ENCODE measurements at regions not wholly inside any gene's neighbourhood (a gene's known extent, or its start where the extent isn't known, plus 50 kb on each side); places are given as distances from the start of the nearest gene placed in this dataset.
A peak's percentile ranks its signal among the peaks of the same experiment; 100 is the strongest.

DNA sequence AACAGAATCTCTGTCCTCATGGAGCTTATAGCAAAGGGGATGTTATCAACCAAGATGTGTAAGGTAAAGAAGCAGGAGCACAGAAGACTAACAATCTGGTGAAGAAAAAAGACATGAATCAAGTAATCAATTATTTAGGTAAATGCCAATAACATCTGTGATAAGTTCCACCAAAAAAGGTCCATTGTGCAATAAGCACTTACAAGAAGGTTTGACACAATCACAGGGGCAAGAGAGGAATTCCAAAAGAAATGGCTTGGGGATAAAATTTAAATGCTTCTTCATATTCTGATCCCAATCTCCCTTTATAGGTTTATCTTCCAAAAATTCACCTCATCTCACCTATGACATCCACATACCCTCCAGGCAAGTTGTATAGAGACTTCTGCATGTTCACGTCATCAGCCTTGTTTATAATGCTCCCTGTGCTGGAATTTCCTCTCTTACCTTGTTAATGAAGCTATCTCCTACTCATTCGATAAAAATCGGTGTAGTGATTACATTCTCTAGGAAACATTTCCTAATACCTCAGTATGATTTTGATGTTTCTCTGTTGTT, 53.6 kb upstream of the DPT start:
- no peak for DNase-seq

DNA sequence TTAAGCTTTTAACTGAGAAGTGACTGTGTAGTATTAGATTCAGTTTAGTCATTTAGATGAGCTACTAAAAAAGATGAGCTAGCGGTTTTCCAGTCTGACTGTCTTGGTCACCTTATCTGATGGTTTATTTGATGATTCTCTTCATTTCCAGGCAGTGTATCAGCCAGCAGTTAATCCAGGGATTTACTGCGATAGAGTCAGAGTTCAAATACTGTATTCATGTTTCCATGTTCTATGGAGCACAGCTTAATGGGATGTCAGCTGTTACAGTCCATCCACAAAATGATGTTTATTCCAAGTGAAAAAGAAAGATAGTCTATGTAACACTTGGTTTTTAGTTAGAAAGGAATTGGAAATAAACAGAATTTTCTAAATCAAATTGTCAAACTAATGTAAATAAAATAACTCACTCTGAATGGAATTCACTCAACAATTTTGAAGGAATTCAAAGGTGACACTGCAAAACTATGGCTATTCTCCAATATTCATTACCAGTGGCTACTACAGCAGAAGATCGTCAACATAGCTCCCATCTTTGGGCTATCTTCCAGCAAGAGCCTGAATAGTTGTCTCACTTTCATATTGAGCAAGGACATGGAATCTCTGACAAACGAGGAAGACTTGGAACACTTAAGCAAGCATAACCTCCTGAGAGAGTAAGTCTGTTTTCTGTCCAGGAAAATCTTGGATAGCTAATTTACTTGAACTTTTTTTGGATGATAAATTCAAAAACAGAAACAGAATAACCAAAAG, 54.6 kb upstream of the DPT start:
- no peak for DNase-seq

DNA sequence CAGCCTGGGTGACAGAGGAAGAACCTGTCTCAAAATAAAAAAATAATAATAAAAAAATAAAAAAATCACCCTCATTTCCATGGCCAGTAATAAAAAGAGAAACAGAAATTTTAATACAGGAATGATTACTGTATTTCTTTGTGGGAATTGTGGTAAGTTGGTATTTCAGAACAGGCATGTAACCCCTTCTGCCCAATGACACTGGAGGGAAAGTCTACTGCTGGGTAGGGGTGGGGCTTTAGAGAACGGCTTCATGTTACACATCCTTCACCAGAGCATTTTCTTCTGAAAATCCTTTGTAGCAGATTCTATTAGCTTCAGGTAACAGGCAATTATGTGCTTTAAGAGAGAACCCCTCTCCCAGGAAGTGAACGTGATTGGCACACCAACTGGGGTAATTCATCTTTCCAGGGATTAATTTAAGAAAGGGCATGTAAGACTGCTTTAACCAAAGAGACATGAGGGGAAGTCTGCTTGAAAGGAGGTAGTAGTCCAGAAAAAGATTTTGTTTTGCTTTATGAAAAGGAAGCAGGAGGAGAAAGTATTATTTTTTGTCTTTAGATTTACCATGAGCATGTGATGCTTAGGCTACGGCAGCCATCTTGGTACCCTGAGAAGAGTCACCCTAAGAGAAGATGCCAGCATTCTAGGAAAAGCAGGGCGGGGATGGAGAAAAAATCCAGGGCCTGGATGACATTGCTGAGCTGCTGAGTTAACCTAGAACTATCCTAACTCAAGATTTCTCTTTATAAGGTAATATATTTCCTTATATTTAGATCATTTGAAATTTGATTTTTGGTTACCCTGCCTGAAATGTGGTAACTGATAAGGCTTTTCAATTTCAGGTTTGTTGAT, 57.7 kb upstream of the DPT start:
- no peak for DNase-seq

DNA sequence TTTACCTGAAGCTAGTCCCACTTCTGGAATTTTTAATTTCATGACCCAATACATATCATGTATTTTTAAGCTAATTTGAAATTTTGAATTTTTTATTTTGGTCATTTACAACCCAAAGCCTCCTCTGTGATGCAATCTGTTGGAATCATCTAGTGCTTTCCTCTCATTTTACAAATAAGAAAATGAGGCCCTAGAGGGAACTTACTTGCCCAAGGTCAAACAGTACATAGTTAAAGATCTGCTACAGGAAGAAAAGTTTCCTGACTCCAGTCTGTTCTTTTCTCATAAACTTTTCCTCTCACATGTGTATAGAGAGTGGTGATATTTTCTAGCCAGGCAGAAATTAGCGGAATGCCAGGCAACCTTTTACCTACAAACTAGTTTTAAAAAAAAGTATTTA, 59.3 kb upstream of the DPT start:
- no peak for DNase-seq

DNA sequence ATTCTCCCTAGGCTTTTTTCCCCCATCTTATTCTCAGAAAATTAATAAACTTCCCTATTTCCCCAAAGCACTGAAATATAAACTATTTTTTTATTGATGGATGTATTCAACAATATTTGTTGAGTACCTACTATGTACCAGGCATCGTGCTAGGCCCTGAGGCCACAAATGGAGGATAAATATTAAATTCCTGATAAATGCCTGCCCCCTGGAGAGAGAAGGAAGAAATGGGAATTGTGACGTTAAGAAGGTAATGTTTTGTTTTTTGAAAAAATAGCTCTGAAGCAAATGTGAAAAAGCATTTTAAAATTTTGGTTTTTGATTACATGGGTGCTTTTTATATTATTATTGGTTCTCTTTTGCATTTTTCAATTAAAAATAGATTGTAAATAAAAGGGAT, 60.5 kb upstream of the DPT start:
- no peak for DNase-seq

DNA sequence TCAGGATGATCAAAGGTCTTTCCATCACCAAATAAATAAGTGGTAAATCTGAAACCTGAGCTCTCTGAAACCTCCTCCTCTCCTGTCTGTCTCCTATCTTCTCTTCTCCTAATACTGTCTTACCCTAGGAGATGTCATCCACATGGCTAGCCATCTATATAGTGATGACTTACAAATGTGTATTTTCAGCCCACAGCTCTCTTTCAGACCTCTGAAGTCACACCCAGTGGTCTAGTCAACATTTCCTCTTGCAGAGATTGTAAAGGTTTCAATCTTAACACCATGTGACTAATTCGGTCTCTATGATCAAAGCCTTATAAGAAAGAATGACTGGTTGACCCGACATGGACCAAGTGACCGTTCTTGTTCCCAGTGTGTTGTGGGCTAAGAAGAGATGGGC, 63.1 kb upstream of the DPT start:
- no peak for DNase-seq

DNA sequence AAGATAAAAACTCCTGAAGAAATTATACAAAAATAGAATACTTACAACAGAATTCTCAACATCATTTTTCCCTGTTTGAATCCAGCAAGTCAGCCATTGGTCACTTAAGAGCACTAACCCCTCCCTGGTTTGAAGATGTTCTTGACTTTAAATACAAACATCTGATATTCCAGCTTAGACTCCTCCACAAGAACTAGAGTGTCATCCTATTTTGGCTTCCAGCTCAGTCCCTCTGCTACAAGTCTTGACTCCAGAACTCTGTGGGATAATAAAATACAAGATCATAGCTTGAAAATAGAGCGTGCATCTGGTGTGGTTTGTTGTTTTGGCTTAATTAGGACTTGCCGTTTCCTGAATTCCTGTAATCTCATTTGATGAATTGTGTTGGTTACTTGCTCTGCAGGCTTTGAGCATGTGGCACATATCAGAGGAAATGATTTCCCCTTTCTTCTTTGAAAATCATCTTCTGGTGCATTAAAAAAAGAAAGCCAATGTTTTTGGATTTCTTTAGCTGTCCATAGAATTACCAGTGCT, 63.7 kb upstream of the DPT start:
- DNase-seq, result no peak

DNA sequence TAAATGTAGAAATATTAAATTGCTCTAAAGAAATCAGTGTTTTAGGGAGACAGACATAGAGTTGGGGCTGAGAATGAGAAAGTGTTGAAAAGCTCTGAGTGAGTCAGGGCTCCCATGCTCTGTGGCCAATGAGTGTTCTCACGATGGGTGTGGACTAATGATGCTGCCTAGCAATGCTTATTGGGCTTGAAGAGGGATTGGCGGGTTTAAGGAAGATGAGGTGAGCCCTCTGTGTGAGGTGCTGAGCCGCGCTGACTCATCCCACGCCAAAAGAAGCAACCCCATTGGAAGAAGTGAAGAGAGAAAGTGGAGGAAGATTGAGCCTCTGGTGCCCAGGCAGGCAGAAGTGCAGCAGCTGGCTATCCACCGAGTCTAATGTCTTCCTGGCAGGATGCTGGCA, 65.1 kb upstream of the DPT start:
- DNase-seq, result no peak

DNA sequence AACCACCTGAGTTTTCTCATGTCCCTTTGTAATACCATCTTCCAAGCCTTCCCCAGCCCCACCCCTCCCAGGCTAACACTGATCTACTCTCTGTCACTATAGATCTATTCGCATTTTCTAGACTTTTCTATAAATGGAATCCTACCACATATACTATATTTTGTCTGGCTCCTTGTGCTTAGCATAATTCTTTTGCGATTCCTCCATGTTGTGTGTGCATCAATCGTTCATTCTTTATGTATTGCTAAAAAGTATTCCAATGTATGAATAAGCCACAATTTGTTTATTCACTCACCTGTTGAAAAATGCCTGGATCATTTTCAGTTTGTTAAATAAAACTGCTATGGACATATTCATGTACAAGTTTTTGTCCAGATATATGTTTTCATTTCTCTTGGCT, 66.7 kb upstream of the DPT start:
- no peak for DNase-seq

DNA sequence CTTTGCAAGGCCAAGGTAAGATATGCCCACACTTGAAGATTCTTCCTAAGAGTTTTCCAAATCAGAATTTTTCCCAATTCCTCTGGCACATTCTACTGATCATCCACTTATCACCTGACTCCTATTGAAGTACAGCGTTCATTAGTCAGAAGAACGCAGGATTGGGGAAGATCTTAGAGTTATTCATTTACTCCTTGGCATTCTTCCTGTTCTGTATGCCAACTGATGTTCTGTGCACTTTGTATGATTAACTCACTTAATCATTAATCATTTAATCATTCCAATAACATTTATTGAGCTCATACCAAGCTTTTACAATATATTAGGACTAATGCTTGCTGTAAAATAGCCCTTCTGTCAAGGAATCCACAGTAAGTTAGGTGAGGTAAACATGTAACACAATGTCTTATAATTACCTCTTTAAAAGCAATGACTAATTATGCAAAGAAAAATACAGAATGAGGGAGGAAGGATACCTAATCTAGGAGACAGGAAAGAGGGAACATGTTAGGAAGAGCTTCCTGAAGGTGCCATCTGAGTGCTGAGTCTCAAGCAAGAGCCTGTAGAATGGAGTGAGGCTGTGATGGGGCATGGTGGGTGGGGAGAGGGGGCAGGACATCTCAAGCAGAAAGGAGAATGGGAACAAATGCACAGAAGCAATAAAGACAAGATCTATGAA, 71.1 kb upstream of the DPT start:
- DNase-seq, result no peak

DNA sequence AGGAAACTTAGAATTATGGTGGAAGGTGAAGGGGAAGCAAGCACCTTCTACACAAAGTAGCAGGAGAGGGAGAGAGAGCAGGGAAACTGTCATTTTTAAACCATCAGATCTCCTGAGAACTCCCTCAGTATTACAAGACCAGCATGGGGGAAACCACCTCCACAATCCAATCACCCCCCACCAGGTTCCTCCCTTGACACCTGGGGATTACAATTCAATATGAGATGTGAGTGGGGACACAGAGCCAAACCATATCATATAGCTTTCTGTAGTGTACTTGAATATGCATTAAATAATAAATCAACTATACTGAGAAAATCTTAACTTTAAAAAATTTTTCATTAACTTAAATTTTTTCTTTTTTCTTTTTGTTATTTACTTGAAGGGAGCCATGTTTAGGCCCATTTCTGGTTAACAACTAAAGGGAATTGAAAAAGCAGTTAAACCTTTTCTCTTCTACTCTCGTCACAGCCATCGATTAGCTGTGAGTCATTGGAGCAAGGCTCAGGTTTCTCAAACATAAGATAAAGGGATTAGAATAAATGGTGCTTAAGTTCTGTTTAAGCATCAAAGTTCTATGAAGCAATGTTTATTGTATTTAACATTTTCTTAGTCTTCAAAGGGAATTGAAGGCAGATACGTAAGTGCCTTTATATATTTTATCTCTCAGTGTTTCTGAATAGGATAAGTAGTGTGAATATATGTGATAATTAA, 72.2 kb upstream of the DPT start:
- no peak for DNase-seq

DNA sequence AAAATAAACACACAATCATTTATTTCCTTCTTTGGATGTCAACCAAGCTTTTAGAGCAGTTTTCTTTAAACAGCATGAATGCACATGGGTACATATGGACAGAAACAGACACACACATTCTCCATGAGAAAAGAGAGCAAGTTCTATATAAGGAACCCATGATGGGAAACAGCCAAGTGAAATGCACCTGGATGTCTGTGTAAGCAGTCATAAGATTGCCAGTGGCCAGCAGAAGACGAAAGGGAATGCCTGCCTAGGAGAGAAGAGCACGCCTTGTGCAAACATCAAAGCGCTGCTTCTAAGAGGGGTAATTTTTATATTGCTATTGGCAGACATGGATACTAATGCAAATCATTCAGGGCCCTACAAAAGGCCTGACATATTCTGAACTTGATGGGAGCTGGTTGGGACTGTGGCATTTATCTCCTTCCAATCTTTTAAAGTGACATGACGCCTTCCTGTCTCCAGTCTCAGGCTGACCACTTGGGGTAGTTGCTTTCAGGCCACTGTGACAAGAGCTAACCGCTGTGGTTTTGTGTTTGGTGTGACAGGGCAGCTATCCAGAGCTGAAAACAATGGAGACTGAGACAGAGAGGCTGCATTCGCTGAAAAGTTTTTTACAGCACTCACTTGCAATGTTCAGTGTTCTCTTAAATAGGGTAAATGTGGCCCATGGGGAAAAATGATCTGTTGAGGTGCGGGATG, 75.0 kb upstream of the DPT start:
- DNase-seq, result peak; percentile 61 to 77

DNA sequence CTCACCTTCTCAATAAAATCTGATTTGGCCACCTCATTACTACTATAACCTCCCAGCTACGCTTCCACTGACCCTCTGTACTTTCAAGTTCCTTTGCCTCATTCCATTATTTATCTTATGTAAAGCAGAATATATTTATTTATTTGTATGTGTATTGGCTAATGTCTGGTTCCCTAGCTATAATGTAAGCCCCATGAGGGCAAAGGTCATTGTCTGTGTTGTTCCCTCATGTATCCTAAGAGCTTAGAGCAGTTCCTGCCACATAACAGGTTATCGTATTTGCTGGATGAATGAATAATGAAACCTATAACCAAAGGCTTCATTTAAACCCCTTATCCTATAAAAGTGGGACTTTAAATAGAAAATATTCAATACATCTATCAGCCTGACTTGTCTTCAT, 77.9 kb upstream of the DPT start:
- no peak for DNase-seq

DNA sequence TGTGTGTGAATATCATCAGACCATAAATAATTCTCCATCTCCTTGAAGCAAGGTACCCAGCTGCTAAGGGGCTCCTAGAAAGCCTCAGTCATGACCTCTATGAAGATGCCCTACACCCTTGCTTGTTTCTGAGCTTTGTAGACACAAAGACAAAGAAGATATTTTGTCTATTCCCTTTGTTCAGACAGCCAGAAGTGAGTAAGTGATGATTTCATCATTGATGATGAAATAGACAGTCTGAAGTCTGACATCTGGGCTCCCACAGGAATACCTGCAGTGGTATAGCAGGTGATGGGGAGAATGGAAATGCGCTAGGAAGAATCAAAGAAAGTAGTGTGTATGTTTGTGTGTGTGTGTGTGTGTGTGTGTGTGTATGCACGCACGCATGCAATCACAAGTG, 82.2 kb upstream of the DPT start:
- DNase-seq, result no peak

DNA sequence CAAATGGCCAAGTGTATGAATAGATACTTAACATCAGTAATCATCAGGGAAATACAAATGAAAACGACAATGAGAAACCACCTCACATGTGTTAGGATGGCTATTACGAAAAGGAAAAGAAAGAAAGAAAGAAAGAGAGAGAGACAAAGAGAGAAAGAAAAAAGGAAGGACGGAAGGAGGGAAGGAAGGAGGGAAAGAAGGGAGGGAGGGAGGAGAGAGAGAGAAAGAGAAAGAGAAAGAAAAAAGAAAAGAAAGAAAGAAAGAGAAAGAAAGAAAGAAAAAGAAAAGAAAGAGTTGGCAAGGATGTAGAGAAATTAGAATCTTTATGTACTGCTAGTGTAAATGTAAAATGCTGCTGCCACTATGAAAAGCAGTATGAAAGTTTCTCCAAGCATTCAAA, 90.7 kb upstream of the DPT start:
- DNase-seq, result no peak

DNA sequence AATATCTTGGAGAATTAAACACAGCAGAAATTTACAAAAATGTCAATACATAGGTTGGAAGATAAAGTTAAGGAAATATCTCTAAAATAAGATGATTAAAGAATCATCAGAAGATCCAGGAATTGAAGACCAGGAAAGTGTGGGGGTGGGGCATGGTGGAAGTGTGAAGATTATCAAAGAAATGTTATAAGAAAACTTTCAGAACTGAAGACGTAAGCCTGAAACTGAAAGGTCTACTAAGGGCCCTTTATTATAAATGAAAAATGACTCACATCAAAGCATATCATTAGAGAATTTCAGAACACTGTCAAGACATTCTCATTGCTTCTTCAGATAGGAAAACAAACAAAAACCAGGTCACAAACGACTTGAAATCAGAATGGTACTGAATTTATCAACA, 92.4 kb upstream of the DPT start:
- no peak for DNase-seq

DNA sequence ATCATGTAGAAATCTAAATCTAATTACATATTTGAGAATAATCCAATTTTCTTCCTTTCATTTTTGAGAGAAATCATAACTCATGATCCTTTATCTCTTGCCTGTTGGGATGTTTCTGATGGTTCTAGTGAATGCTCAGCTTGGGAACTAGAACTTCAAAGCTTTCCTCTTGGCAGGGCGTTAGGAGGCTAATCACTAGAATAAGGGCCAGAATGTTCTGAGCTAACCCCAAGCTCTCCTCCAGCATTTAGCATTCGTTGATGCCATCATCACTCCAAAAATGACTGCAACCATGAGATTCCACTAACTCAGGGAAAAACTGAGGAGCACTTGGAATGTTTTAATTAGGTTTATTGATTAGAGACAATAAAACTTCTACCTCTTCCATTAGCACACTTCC, 93.9 kb upstream of the DPT start:
- DNase-seq, result no peak

DNA sequence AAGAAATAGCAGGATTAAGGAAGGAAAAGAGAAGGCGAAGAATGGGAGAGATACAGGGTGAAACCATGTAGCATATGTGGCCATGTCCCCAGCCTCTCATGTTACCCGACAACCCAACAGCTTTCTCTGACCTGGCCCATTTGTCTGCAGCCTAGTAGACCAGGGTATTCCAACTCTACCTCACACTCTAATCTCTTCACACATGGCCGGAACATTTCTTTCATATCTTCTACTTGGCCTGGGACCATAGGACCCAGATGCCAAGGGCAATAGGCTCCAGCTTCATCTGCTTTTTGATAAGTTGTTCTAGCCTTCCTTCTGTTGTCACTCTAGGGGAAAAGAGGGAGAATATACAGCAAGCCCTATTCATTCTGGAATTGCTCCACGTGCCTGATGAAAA, 95.0 kb upstream of the DPT start:
- no peak for DNase-seq

DNA sequence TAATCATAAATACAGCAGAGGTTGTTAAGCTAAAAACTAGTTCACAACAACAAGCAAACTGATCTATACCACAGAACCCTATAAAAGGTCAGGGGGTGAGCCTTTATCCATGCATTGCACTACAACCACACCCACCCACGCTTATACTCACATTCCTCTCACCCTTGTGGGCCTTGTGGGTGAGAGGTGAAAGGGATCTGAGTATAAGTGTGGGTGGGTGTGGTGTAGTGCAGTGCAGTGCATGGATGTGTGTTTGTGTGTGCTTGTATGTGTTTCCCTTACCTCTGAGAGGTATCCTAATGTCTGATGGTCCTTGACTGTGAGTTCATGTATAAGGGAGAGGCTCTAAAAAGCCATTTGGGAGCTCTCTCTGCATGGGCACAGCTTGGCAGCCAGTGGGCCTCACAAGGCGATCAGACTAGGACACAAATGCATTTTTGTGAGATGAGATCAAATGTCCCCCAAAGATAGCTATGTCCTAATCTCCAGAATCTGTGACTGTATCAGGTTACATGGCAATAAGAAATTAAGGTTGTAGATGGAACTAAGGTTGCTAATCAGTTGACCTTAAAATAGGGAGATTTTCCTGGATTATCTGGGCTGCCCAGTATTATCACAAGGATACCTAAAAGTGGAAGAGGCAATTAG, 95.5 kb upstream of the DPT start:
- DNase-seq, result no peak

DNA sequence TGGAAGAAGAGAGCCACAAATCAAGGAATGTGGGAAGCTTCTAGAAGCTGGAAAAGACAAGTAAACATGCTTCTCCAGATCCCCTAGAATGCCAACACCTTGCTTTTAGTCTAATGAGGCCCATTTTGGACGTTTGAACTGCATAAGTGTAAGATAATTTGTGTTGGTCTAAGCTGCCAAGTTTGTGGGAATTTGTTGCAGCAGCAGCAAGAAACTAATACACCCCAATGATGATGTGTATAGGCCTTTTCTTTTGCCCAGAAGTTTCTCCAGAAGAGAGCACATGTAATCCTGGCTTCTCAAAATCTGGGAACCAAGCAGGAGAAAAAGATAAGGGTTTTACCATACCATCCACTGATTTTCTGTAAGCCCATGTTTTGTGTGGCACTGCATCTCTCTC, 96.1 kb upstream of the DPT start:
- DNase-seq, result no peak

DNA sequence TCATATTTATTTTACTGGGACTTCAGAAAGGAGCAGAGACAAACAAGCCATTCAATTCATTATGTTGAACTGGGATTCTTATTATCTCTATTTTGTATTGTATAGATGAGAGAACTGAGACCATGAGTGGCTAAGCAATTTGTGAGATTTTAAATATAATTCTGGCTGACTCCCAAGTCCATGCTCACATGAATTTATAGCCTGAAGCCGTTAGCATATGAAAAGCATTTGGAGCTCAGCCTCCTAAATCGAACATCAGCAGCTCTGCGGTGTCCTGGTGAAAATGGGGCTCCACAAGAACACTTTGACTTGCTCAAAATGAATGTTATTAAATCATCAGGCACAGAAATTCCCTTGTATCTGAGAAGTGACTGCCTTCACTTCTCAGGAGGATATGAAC, 96.8 kb upstream of the DPT start:
- DNase-seq, result peak; percentile 29 to 42

DNA sequence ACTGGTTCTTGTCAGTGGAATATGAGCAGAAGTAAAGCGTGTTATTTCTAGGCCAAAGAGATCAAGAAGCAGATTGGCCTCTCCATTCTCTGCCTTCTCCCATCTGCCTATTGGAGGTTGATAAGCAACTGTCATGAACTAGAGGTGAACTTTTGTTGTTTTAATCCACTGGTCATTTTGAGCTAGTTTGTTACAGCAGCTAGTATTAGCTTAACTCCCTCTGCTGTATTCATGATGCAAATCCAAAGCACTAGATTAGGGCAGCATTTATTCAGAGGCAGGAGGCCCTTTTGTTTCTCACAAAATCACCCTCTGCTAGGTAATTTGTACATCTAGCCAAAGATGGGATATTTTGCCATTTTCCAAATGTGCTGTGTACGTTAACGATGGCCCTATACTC, 97.3 kb upstream of the DPT start:
- no peak for DNase-seq

Measured in NCI-H526 (cell line).